K562 (cell line): ENCODE measurements at regions not wholly inside any gene's neighbourhood (a gene's known extent, or its start where the extent isn't known, plus 50 kb on each side); places are given as distances from the start of the nearest gene placed in this dataset.

Experiments used
- ATAC-seq: fragments of 200-7000 bp; cut with Tn5 transposase; 3 replicates; pipeline ENCODE4 v1.9.1; 2020; ENCODE audit warnings: moderate library complexity
- BruUV-seq: library from RNA; stranded (reverse); fragments of 400-500 nt; replicated peaks from 2 replicates; lab custom pipeline; 2021; lab: Mats Ljungman, UMichigan
- CTCF ChIA-PET: fragments of 300-600 bp; formaldehyde crosslinking; extraction: SDS; loops from one replicate; lab custom pipeline; 2021; ENCODE audit warnings: low intra/inter-chr PET ratio; lab: Yijun Ruan, JAX
- POLR2A ChIA-PET: fragments of 300-600, 350-650 bp; sonication (Branson Sonifier 250); formaldehyde crosslinking; extraction: SDS; loops from one replicate; lab custom pipeline; 2021; ENCODE audit warnings: antibody characterized with exemption, inconsistent platforms; lab: Yijun Ruan, JAX
- DNase-seq, 4 experiments: peaks; one replicate each; pipeline versions ENCODE4 v3.0.0 to v3.0.0-alpha.2; 2011 to 2018; ENCODE audit warnings: low spot score in 3 of 4, mixed read lengths in 3 of 4; ENCODE audit errors: extremely low read depth in 1 of 4
- FAIRE-seq: peaks from 2 replicates; lab custom pipeline; 2011; peaks lifted over from hg19 to GRCh38; lab: Jason Lieb, UNC
- H2AFZ ChIP-seq: 2 replicates; pipeline ENCODE4 v1.6.0; 2011; ENCODE audit warnings: low read depth, low read length, control low read depth, inconsistent platforms
- H3K27ac ChIP-seq: fragments of 200-600 bp; 3 replicates; pipeline ENCODE4 v1.8.0; 2011; ENCODE audit warnings: low read depth, mild to moderate bottlenecking, control low read depth, inconsistent platforms, low read length, moderate library complexity, mixed read lengths; ENCODE audit errors: extremely low read depth
- H3K27me3 ChIP-seq, 2 experiments: fragments of 300-600 bp in 1 of 2; 2 replicates in 1 of 2; 3 replicates in 1 of 2; pipeline versions ENCODE4 v1.6.0 to v1.8.0; 2011; ENCODE audit warnings: inconsistent platforms in 2 of 2, low read length in 2 of 2, mild to moderate bottlenecking in 1 of 2, mixed read lengths in 1 of 2, moderate library complexity in 1 of 2; ENCODE audit not compliant: control insufficient read depth in 2 of 2, insufficient read depth in 2 of 2
- H3K36me3 ChIP-seq: fragments of 300-600 bp; 3 replicates; pipeline ENCODE4 v1.8.0; 2011; ENCODE audit warnings: mild to moderate bottlenecking, low read length, inconsistent platforms; ENCODE audit not compliant: control insufficient read depth, insufficient read depth
- H3K4me1 ChIP-seq, 2 experiments: fragments of 200-600 bp in 1 of 2; replicated peaks in 1 of 2; 2 replicates in 1 of 2; 3 replicates in 1 of 2; pipeline versions ENCODE4 v1.5.1 to v1.8.0; 2011; ENCODE audit warnings: inconsistent platforms in 2 of 2, low read length in 2 of 2, mild to moderate bottlenecking in 1 of 2, mixed read lengths in 1 of 2, moderate library complexity in 1 of 2; ENCODE audit not compliant: control insufficient read depth in 2 of 2, insufficient read depth in 2 of 2
- H3K4me2 ChIP-seq: 2 replicates; pipeline ENCODE4 v1.6.1; 2011; ENCODE audit warnings: low read length, control low read depth, inconsistent platforms, mixed read lengths; ENCODE audit not compliant: insufficient read depth
- H3K4me3 ChIP-seq: fragments of 200-600 bp; sonication (generic), shearing (Covaris generic); 2 replicates; pipeline ENCODE4 v1.5.1; 2016; ENCODE audit warnings: control low read depth, inconsistent platforms
- H3K79me2 ChIP-seq: fragments of 200-600 bp; 3 replicates; pipeline ENCODE4 v1.8.0; 2011; ENCODE audit warnings: low read length, inconsistent platforms; ENCODE audit not compliant: control insufficient read depth, insufficient read depth
- H3K9ac ChIP-seq, 2 experiments: 2 replicates each; pipeline versions ENCODE4 v1.6.0 to v1.6.1; 2011; ENCODE audit warnings: low read depth in 2 of 2, low read length in 2 of 2, control low read depth in 1 of 2, inconsistent platforms in 1 of 2, mild to moderate bottlenecking in 1 of 2, mixed read lengths in 1 of 2; ENCODE audit not compliant: insufficient read depth in 1 of 2
- H3K9me1 ChIP-seq: one replicate; pipeline ENCODE4 v1.6.0; 2011; ENCODE audit warnings: inconsistent platforms, mild to moderate bottlenecking, low read length, moderate library complexity; ENCODE audit not compliant: control insufficient read depth, insufficient read depth
- H3K9me3 ChIP-seq: replicated peaks from 2 replicates; pipeline ENCODE4 v1.5.1; 2011; ENCODE audit warnings: low read depth, low read length, inconsistent platforms; ENCODE audit not compliant: control insufficient read depth, insufficient read depth
- H4K20me1 ChIP-seq: replicated peaks from 2 replicates; pipeline ENCODE4 v1.6.1; 2011; ENCODE audit warnings: low read length, inconsistent platforms, mixed read lengths; ENCODE audit not compliant: control insufficient read depth, insufficient read depth
- GABPB1 ChIP-seq: sonication (generic); formaldehyde crosslinking; IDR thresholded peaks from 2 replicates; pipeline ENCODE4 v1.8.0; 2022; ENCODE audit warnings: mild to moderate bottlenecking, missing genetic modification reagents
- ILF3 ChIP-seq: fragments of 450-650 bp; IDR thresholded peaks from 2 replicates; pipeline ENCODE4 v1.6.1; 2018; ENCODE audit warnings: antibody characterized with exemption, mild to moderate bottlenecking, moderate library complexity, borderline replicate concordance
- PCBP2 ChIP-seq: fragments of 200-400 bp; formaldehyde crosslinking; IDR thresholded peaks from 2 replicates; pipeline ENCODE4 v1.6.1; 2018; ENCODE audit warnings: low read length, low read depth, mild to moderate bottlenecking, moderate library complexity; ENCODE audit not compliant: poor library complexity, severe bottlenecking
- SLC30A9 ChIP-seq: fragments of 250-450 bp; sonication (Bioruptor Pico); IDR thresholded peaks from 2 replicates; pipeline ENCODE4 v1.8.0; 2022; ENCODE audit warnings: mild to moderate bottlenecking, moderate library complexity
- ZFP30 ChIP-seq: fragments of 250-450 bp; sonication (Bioruptor Pico); IDR thresholded peaks from 2 replicates; pipeline ENCODE4 v1.8.0; 2022; ENCODE audit warnings: moderate library complexity, mild to moderate bottlenecking, inconsistent platforms, borderline replicate concordance
- ZNF75A ChIP-seq: fragments of 450-650 bp; formaldehyde crosslinking; IDR thresholded peaks from 2 replicates; pipeline ENCODE4 v1.4.0; 2020; ENCODE audit warnings: mild to moderate bottlenecking
- WGBS: fragments of 100-300 bp; shearing (Covaris generic); methylation state at CpG from one replicate; pipeline ENCODE4 v1.1.6; 2016; ENCODE audit warnings: low coverage, mixed read lengths; ENCODE audit not compliant: insufficient coverage; ENCODE audit errors: missing lambda C conversion rate; 5-methylcytosine and 5-hydroxymethylcytosine counted together
- in situ Hi-C: fragments of 300-500 bp; cut with MboI; formaldehyde crosslinking; loops from 4 replicates; pipeline ENCODE4 v1.15.0; 2018; ENCODE audit warnings: inconsistent platforms, mixed read lengths
- intact Hi-C: fragments of 100-400 bp; cut with micrococcal nuclease; formaldehyde crosslinking; loops from 2 replicates; pipeline ENCODE4 v1.14.2; 2022
- TF ChIP-seq, protein P1 (sequence below): fragments of 450-650 bp; formaldehyde crosslinking; conservative IDR thresholded peaks from 2 replicates; pipeline ENCODE4 v1.4.0; 2022; ENCODE audit warnings: mild to moderate bottlenecking, missing genetic modification characterization

DNA sequence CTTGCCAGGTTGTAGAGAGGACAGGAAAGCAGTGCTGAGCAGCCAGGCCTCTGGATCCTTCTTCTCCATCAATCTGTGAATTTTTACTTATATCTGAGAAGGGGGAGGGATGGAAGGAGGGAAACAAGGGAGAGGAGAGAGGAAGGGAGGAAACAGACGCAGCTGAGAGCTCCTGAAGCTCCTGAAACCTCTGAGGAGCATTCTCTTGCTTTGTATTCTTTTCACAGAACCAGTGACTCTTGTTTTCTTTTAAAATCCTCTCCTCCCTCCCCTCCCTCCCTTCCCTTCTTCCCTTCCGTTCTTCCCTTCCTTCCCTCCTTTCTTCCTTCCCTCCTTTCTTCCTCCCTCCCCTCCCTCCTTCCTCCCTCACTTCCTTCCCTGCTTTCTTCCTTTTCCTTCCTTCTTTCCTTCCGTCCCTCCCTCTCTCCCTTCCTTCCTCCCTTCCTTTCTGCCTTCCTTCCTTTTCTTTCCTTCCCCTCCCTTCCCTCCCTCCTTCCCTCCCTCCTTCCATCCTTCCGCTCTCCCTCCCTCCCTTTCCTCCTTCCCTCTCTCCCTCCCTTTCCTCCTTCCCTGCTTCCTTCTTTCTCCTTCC, 60.0 kb upstream of the RBFOX1 start:
- no peak overlapping the region for H3K4me2 ChIP-seq
- H3K9ac ChIP-seq = no peak overlapping the region
- no peak overlapping the region for H3K27ac ChIP-seq
- no peaks in the 10 kb centered on the region for H3K9me3 ChIP-seq
- no peaks in the 10 kb centered on the region for H3K4me1 ChIP-seq
- no peaks in the 10 kb centered on the region for H3K27me3 ChIP-seq
- no peaks in the 10 kb centered on the region for H4K20me1 ChIP-seq
- DNase-seq (no peak), ATAC-seq (no peak), FAIRE-seq (no peak)
- no peaks in the 10 kb centered on the region for H3K9me1 ChIP-seq
- ChIA-PET CTCF (no interaction called here), POLR2A (interaction anchor here (0.8 to 1.1 kb wide), 2 partner anchors 10 to 51 kb away, joined by 3 read pairs; no protein-coding TSS in a partner anchor)
- no peaks in the 10 kb centered on the region for H3K36me3 ChIP-seq
- in situ Hi-C loops (no loop called here), intact Hi-C loops (no loop called here)
- H2AFZ ChIP-seq = no peak overlapping the region
- H3K4me3 ChIP-seq = no peak overlapping the region
- WGBS = 0% methylated on average over 2 of the region's 4 CpGs
- no peaks in the 10 kb centered on the region for H3K79me2 ChIP-seq
- no TSS peak for BruUV-seq
- TF ChIP-seq, protein P1, sequence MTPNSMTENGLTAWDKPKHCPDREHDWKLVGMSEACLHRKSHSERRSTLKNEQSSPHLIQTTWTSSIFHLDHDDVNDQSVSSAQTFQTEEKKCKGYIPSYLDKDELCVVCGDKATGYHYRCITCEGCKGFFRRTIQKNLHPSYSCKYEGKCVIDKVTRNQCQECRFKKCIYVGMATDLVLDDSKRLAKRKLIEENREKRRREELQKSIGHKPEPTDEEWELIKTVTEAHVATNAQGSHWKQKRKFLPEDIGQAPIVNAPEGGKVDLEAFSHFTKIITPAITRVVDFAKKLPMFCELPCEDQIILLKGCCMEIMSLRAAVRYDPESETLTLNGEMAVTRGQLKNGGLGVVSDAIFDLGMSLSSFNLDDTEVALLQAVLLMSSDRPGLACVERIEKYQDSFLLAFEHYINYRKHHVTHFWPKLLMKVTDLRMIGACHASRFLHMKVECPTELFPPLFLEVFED (CRISPR knock-in tag) = no peak
- TF ChIP-seq SLC30A9 = no peak
- no peak for TF ChIP-seq ZFP30 (CRISPR knock-in tag)
- peak; percentile 39 for TF ChIP-seq PCBP2
- no peak for TF ChIP-seq ILF3
- no peak for TF ChIP-seq GABPB1 (CRISPR knock-in tag)
- TF ChIP-seq ZNF75A (CRISPR knock-in tag) = no peak
- TF ChIP-seq, all 486 proteins: peak for 1
